Ishikawa (cell line): ENCODE measurements at regions not wholly inside any gene's neighbourhood (a gene's known extent, or its start where the extent isn't known, plus 50 kb on each side); places are given as distances from the start of the nearest gene placed in this dataset.

Experiments
- CEBPB ChIP-seq: IDR thresholded peaks from 2 replicates; pipeline ENCODE4 v1.6.1; 2012
- CREB1 ChIP-seq: IDR thresholded peaks from 2 replicates; pipeline ENCODE4 v1.6.1; 2012; ENCODE audit warnings: low read depth
- EGR1 ChIP-seq: IDR thresholded peaks from 2 replicates; pipeline ENCODE4 v1.6.1; 2012
- EP300 ChIP-seq: IDR thresholded peaks from 2 replicates; pipeline ENCODE4 v1.6.1; 2012; ENCODE audit warnings: borderline replicate concordance
- FOXM1 ChIP-seq: IDR thresholded peaks from 2 replicates; pipeline ENCODE4 v1.6.1; 2012; ENCODE audit warnings: low read depth, borderline replicate concordance
- MAX ChIP-seq: IDR thresholded peaks from 2 replicates; pipeline ENCODE4 v1.6.1; 2012
- NFIC ChIP-seq: IDR thresholded peaks from 2 replicates; pipeline ENCODE4 v1.6.1; 2012
- RAD21 ChIP-seq: IDR thresholded peaks from 2 replicates; pipeline ENCODE4 v1.6.1; 2012; ENCODE audit warnings: low read depth
- REST ChIP-seq: IDR thresholded peaks from 2 replicates; pipeline ENCODE4 v1.6.1; 2012; ENCODE audit warnings: low read depth, mild to moderate bottlenecking
- TAF1 ChIP-seq: IDR thresholded peaks from 2 replicates; pipeline ENCODE4 v1.6.1; 2012; ENCODE audit warnings: low read depth, mild to moderate bottlenecking
- TCF12 ChIP-seq: IDR thresholded peaks from 2 replicates; pipeline ENCODE4 v1.6.1; 2012; ENCODE audit warnings: low read depth
- TEAD4 ChIP-seq: IDR thresholded peaks from 2 replicates; pipeline ENCODE4 v1.6.1; 2012
- USF1 ChIP-seq: IDR thresholded peaks from 2 replicates; pipeline ENCODE4 v1.6.1; 2012
- YY1 ChIP-seq: IDR thresholded peaks from 2 replicates; pipeline ENCODE4 v1.6.1; 2012; ENCODE audit warnings: low read depth
- ZBTB7A ChIP-seq: IDR thresholded peaks from 2 replicates; pipeline ENCODE4 v1.6.1; 2012; ENCODE audit warnings: low read depth

GRCh38 chr10:130568246-130568645, 432.1 kb downstream of the GLRX3 start:
- no peak for TF ChIP-seq NFIC
- TF ChIP-seq USF1: no peak
- TF ChIP-seq EP300: no peak
- no peak for TF ChIP-seq ZBTB7A
- TF ChIP-seq TEAD4: no peak
- no peak for TF ChIP-seq TAF1
- TF ChIP-seq YY1: no peak
- TF ChIP-seq EGR1: no peak
- TF ChIP-seq TCF12: no peak
- TF ChIP-seq FOXM1: no peak
- TF ChIP-seq RAD21: no peak

GRCh38 chr10:130570074-130570473, 433.9 kb downstream of the GLRX3 start:
- TF ChIP-seq RAD21: no peak
- TF ChIP-seq FOXM1: no peak
- TF ChIP-seq NFIC: no peak
- no peak for TF ChIP-seq USF1
- TF ChIP-seq CREB1: no peak
- TF ChIP-seq MAX: no peak
- no peak for TF ChIP-seq EP300
- TF ChIP-seq REST: no peak
- TF ChIP-seq CEBPB: no peak
- no peak for TF ChIP-seq EGR1
- TF ChIP-seq TEAD4: no peak
- no peak for TF ChIP-seq TAF1

GRCh38 chr10:130571674-130572073, 435.5 kb downstream of the GLRX3 start:
- TF ChIP-seq MAX (no peak), REST (no peak), ZBTB7A (no peak), EGR1 (no peak), FOXM1 (no peak), CREB1 (no peak), USF1 (no peak), TEAD4 (no peak)

- no peak for TF ChIP-seq YY1
- TF ChIP-seq NFIC: no peak
- no peak for TF ChIP-seq EP300
- TF ChIP-seq RAD21: no peak
- no peak for TF ChIP-seq EGR1
- no peak for TF ChIP-seq TCF12
- no peak for TF ChIP-seq MAX
- no peak for TF ChIP-seq REST
- TF ChIP-seq USF1: no peak
- TF ChIP-seq TEAD4: no peak
- no peak for TF ChIP-seq CEBPB
- no peak for TF ChIP-seq CREB1
- no peak for TF ChIP-seq TAF1
- TF ChIP-seq ZBTB7A: no peak
- no peak for TF ChIP-seq FOXM1
These were observed 437.3 kb downstream of the GLRX3 start for GRCh38 chr10:130573446-130573845.
